PC-3 (cell line): ENCODE measurements at regions not wholly inside any gene's neighbourhood (a gene's known extent, or its start where the extent isn't known, plus 50 kb on each side); places are given as distances from the start of the nearest gene placed in this dataset.

ENCODE experiments used
- ATAC-seq: fragments of 200-7000 bp; cut with Tn5 transposase; 2 replicates; pipeline ENCODE4 v1.9.1; 2020; ENCODE audit warnings: mild to moderate bottlenecking, moderate library complexity
- BruUV-seq: library from RNA; stranded (reverse); fragments of 400-500 nt; replicated peaks from 2 replicates; lab custom pipeline; 2021; lab: Mats Ljungman, UMichigan
- CTCF ChIA-PET: fragments of 300-600 bp; sonication (Branson Sonifier 250); formaldehyde crosslinking; loops from one replicate; lab custom pipeline; 2022; ENCODE audit warnings: antibody characterized with exemption; lab: Charles Lee
- POLR2A ChIA-PET: fragments of 300-600 bp; sonication (Branson Sonifier 250); formaldehyde crosslinking; loops from one replicate; lab custom pipeline; 2022; ENCODE audit warnings: antibody characterized with exemption; ENCODE audit not compliant: unreplicated experiment; lab: Charles Lee
- DNase-seq: peaks from one replicate; pipeline ENCODE4 v3.0.0-alpha.2; 2015
- H2AFZ ChIP-seq: fragments of 300-600 bp; sonication (generic); 2 replicates; pipeline ENCODE4 v1.6.0; 2016; ENCODE audit warnings: antibody characterized with exemption, low read length
- H3F3A ChIP-seq: fragments of 300-600 bp; sonication (generic); one replicate; pipeline ENCODE4 v1.6.0; 2017; ENCODE audit warnings: antibody characterized with exemption, low read length, control low read depth, mild to moderate bottlenecking; ENCODE audit not compliant: unreplicated experiment
- H3K27ac ChIP-seq: fragments of 300-600 bp; sonication (generic); 2 replicates; pipeline ENCODE4 v1.5.1; 2016; ENCODE audit warnings: mild to moderate bottlenecking, low read length
- H3K27me3 ChIP-seq: fragments of 300-600 bp; sonication (generic); 2 replicates; pipeline ENCODE4 v1.6.1; 2016; ENCODE audit warnings: low read length, mixed read lengths
- H3K36me3 ChIP-seq: fragments of 300-600 bp; sonication (generic); 2 replicates; pipeline ENCODE4 v1.6.1; 2016; ENCODE audit warnings: low read depth, mixed run types, low read length, mixed read lengths
- H3K4me1 ChIP-seq: fragments of 300-600 bp; sonication (generic); 2 replicates; pipeline ENCODE4 v1.5.1; 2016; ENCODE audit warnings: low read length; ENCODE audit not compliant: insufficient read depth
- H3K4me2 ChIP-seq: fragments of 300-600 bp; sonication (generic); 2 replicates; pipeline ENCODE4 v1.6.0; 2016; ENCODE audit warnings: low read length
- H3K4me3 ChIP-seq: fragments of 300-600 bp; sonication (generic); 2 replicates; pipeline ENCODE4 v1.5.1; 2016; ENCODE audit warnings: mild to moderate bottlenecking, low read length, mixed read lengths
- H3K79me2 ChIP-seq: fragments of 300-600 bp; sonication (generic); 2 replicates; pipeline ENCODE4 v1.6.1; 2017; ENCODE audit warnings: low read length, mixed read lengths
- H3K9ac ChIP-seq: fragments of 300-600 bp; sonication (generic); 2 replicates; pipeline ENCODE4 v1.6.0; 2016; ENCODE audit warnings: mild to moderate bottlenecking, low read length
- H3K9me2 ChIP-seq: fragments of 300-600 bp; sonication (generic); replicated peaks from 2 replicates; pipeline ENCODE4 v1.6.1; 2016; ENCODE audit warnings: mixed run types, low read length, mixed read lengths
- H3K9me3 ChIP-seq: fragments of 300-600 bp; sonication (generic); 2 replicates; pipeline ENCODE4 v1.6.1; 2016; ENCODE audit warnings: low read length, mixed read lengths
- H4K20me1 ChIP-seq: fragments of 300-600 bp; sonication (generic); 2 replicates; pipeline ENCODE4 v1.6.1; 2016; ENCODE audit warnings: low read length, mixed read lengths
- CTCF ChIP-seq: fragments of 300-600 bp; sonication (generic); conservative IDR thresholded peaks from 2 replicates; pipeline ENCODE4 v1.5.1; 2017; ENCODE audit warnings: antibody characterized with exemption, low read depth, mild to moderate bottlenecking, low read length
- EZH2 ChIP-seq: fragments of 300-600 bp; sonication (generic); IDR thresholded peaks from one replicate; pipeline ENCODE4 v1.6.1; 2017; ENCODE audit warnings: antibody characterized with exemption, mild to moderate bottlenecking, low read length; ENCODE audit not compliant: unreplicated experiment
- EZH2phosphoT487 ChIP-seq: fragments of 300-600 bp; sonication (generic); IDR thresholded peaks from 2 replicates; pipeline ENCODE4 v1.6.1; 2018; ENCODE audit warnings: mild to moderate bottlenecking, antibody characterized with exemption, low read length, borderline replicate concordance
- intact Hi-C: fragments of 100-400 bp; cut with micrococcal nuclease; formaldehyde crosslinking; loops from 2 replicates; pipeline ENCODE4 v1.9.0; 2023

- Histone ChIP-seq H3K27ac (no peak overlapping the region), H3K36me3 (no peaks in the 10 kb centered on the region), H3K79me2 (no peaks in the 10 kb centered on the region), H3K9ac (no peak overlapping the region), H4K20me1 (no peaks in the 10 kb centered on the region), H3K4me2 (no peak overlapping the region), H3K9me2 (no peaks in the 10 kb centered on the region), H3K27me3 (no peaks in the 10 kb centered on the region), H3K9me3 (no peaks in the 10 kb centered on the region), H3K4me1 (no peaks in the 10 kb centered on the region), H2AFZ (no peak overlapping the region), H3K4me3 (no peak overlapping the region), H3F3A (no peaks in the 10 kb centered on the region)
- intact Hi-C loops: no loop called here
- TF ChIP-seq EZH2phosphoT487 (no peak), EZH2 (no peak), CTCF (no peak)
- DNase-seq (no peak), ATAC-seq (no peak)
- BruUV-seq: no TSS peak
- POLR2A ChIA-PET: no interaction called here
- CTCF ChIA-PET: no interaction called here
Measured at GRCh38 chr18:72187956-72188355, 356.2 kb downstream of the CBLN2 start.

- intact Hi-C loops: no loop called here
- no peak for TF ChIP-seq EZH2
- TF ChIP-seq EZH2phosphoT487: no peak
- TF ChIP-seq CTCF: no peak
- no TSS peak for BruUV-seq
- Histone ChIP-seq H3K27ac (no peak overlapping the region), H3K4me2 (no peak overlapping the region), H2AFZ (no peak overlapping the region), H3K9me2 (no peaks in the 10 kb centered on the region), H3K27me3 (no peaks in the 10 kb centered on the region), H3F3A (no peaks in the 10 kb centered on the region), H3K9me3 (no peaks in the 10 kb centered on the region), H3K9ac (no peak overlapping the region), H3K4me3 (no peak overlapping the region), H4K20me1 (no peaks in the 10 kb centered on the region), H3K4me1 (no peaks in the 10 kb centered on the region), H3K79me2 (no peaks in the 10 kb centered on the region), H3K36me3 (no peaks in the 10 kb centered on the region)
- ATAC-seq (no peak), DNase-seq (no peak)
- ChIA-PET POLR2A (no interaction called here), CTCF (no interaction called here)
Measured at GRCh38 chr18:72181241-72181764, 362.8 kb downstream of the CBLN2 start.

- Histone ChIP-seq H3K27ac (no peak overlapping the region), H3K4me2 (no peak overlapping the region), H3F3A (no peaks in the 10 kb centered on the region), H3K4me1 (no peaks in the 10 kb centered on the region), H3K4me3 (no peak overlapping the region), H3K36me3 (no peaks in the 10 kb centered on the region), H3K9me3 (no peaks in the 10 kb centered on the region), H3K9ac (no peak overlapping the region), H3K27me3 (no peaks in the 10 kb centered on the region), H4K20me1 (no peaks in the 10 kb centered on the region), H2AFZ (no peak overlapping the region), H3K9me2 (no peaks in the 10 kb centered on the region), H3K79me2 (no peaks in the 10 kb centered on the region)
- ChIA-PET POLR2A (no interaction called here), CTCF (no interaction called here)
- intact Hi-C loops: no loop called here
- TF ChIP-seq EZH2: no peak
- TF ChIP-seq EZH2phosphoT487: no peak
- TF ChIP-seq CTCF: no peak
- ATAC-seq (no peak), DNase-seq (no peak)
- no TSS peak for BruUV-seq
Measured at GRCh38 chr18:72180689-72181088, 363.5 kb downstream of the CBLN2 start.
